OCI-LY7 (cell line): ENCODE measurements at regions not wholly inside any gene's neighbourhood (a gene's known extent, or its start where the extent isn't known, plus 50 kb on each side); places are given as distances from the start of the nearest gene placed in this dataset.
"Not testable (repeated sequence)": the region's sequence is repeated elsewhere in the genome, so short reads cannot be mapped to it uniquely, and the experiment has no call there.

Experiments
- BruUV-seq: library from RNA; stranded (reverse); fragments of 400-500 nt; replicated peaks from 2 replicates; lab custom pipeline; 2021; lab: Mats Ljungman, UMichigan
- CTCF ChIA-PET: fragments of 300-600 bp; sonication (Branson Sonifier 250); formaldehyde crosslinking; loops from one replicate; lab custom pipeline; 2022; ENCODE audit warnings: antibody characterized with exemption; ENCODE audit not compliant: unreplicated experiment; lab: Charles Lee
- POLR2A ChIA-PET: fragments of 300-600 bp; sonication (Branson Sonifier 250); formaldehyde crosslinking; loops from one replicate; lab custom pipeline; 2022; ENCODE audit warnings: antibody characterized with exemption; lab: Charles Lee
- DNase-seq: peaks from one replicate; pipeline ENCODE4 v3.0.0-alpha.2; 2015; ENCODE audit warnings: low spot score
- H2AFZ ChIP-seq: fragments of 200-600 bp; sonication (generic), shearing (Covaris generic); 2 replicates; pipeline ENCODE4 v1.6.1; 2014; ENCODE audit warnings: mild to moderate bottlenecking, antibody characterized with exemption, low read length, moderate library complexity
- H3K27ac ChIP-seq: fragments of 200-600 bp; sonication (generic); 2 replicates; pipeline ENCODE4 v1.5.1; 2014; ENCODE audit warnings: mixed run types, low read depth, mild to moderate bottlenecking, moderate library complexity, low read length, inconsistent platforms; ENCODE audit not compliant: poor library complexity, severe bottlenecking
- H3K36me3 ChIP-seq: fragments of 200-600 bp; sonication (generic); 2 replicates; pipeline ENCODE4 v1.6.1; 2014; ENCODE audit warnings: mild to moderate bottlenecking, antibody characterized with exemption, low read length, moderate library complexity, mixed read lengths; ENCODE audit not compliant: insufficient read depth
- H3K4me1 ChIP-seq: fragments of 200-600 bp; sonication (generic); 2 replicates; pipeline ENCODE4 v1.5.1; 2014; ENCODE audit warnings: mild to moderate bottlenecking, low read length; ENCODE audit not compliant: insufficient read depth, poor library complexity, severe bottlenecking
- H3K4me2 ChIP-seq: fragments of 200-600 bp; sonication (generic); 2 replicates; pipeline ENCODE4 v1.6.1; 2014; ENCODE audit warnings: mild to moderate bottlenecking, low read length
- H3K4me3 ChIP-seq: fragments of 200-600 bp; sonication (generic); 2 replicates; pipeline ENCODE4 v1.5.1; 2014; ENCODE audit warnings: mild to moderate bottlenecking, low read depth, low read length; ENCODE audit not compliant: poor library complexity, severe bottlenecking
- H3K79me2 ChIP-seq: fragments of 200-600 bp; sonication (generic); 2 replicates; pipeline ENCODE4 v1.6.1; 2016; ENCODE audit warnings: low read depth, mild to moderate bottlenecking, low read length, moderate library complexity, mixed read lengths; ENCODE audit not compliant: insufficient read depth
- H3K9me2 ChIP-seq: fragments of 200-600 bp; sonication (generic); 2 replicates; pipeline ENCODE4 v1.6.1; 2016; ENCODE audit warnings: mild to moderate bottlenecking, low read length, mixed read lengths; ENCODE audit not compliant: insufficient read depth
- H3K9me3 ChIP-seq: fragments of 200-600 bp; sonication (generic); 2 replicates; pipeline ENCODE4 v1.6.1; 2014; ENCODE audit warnings: mild to moderate bottlenecking, mixed run types, low read length, mixed read lengths
- H4K20me1 ChIP-seq: fragments of 200-600 bp; sonication (generic); 2 replicates; pipeline ENCODE4 v1.6.1; 2014; ENCODE audit warnings: mild to moderate bottlenecking, antibody characterized with exemption, low read length, moderate library complexity, mixed read lengths; ENCODE audit not compliant: insufficient read depth
- CTCF ChIP-seq: fragments of 200-600 bp; sonication (generic); conservative IDR thresholded peaks from 2 replicates; pipeline ENCODE4 v1.5.1; 2014; ENCODE audit warnings: mild to moderate bottlenecking, antibody characterized with exemption, low read length, moderate library complexity, mixed read lengths
- EZH2phosphoT487 ChIP-seq: fragments of 200-600 bp; sonication (generic); IDR thresholded peaks from 2 replicates; pipeline ENCODE4 v1.6.1; 2018; ENCODE audit warnings: low read depth, borderline replicate concordance, mild to moderate bottlenecking, mixed run types, antibody characterized with exemption, low read length, moderate library complexity, mixed read lengths
- intact Hi-C: fragments of 100-400 bp; cut with micrococcal nuclease; formaldehyde crosslinking; loops from one replicate; pipeline ENCODE4 v1.10.0; 2022; ENCODE audit not compliant: unreplicated experiment

GRCh38 chr5:71925608-71926091 lies 181.6 kb upstream of the MAP1B start:
- no peak for TF ChIP-seq CTCF
- no peak for TF ChIP-seq EZH2phosphoT487
- intact Hi-C loops = no loop called here
- DNase-seq = no peak
- H3K4me2 ChIP-seq = no peak overlapping the region
- ChIA-PET CTCF (interaction anchor here (0.6 kb wide), 1 partner anchor 31 kb away, joined by 3 read pairs; no protein-coding TSS in a partner anchor), POLR2A (no interaction called here)
- no peak overlapping the region for H2AFZ ChIP-seq
- no TSS peak for BruUV-seq
- H3K36me3 ChIP-seq = no peaks in the 10 kb centered on the region
- no peaks in the 10 kb centered on the region for H3K4me1 ChIP-seq
- no peak overlapping the region for H3K27ac ChIP-seq
- H4K20me1 ChIP-seq = no peaks in the 10 kb centered on the region
- H3K79me2 ChIP-seq = no peaks in the 10 kb centered on the region
- no peaks in the 10 kb centered on the region for H3K9me2 ChIP-seq
- no peak overlapping the region for H3K4me3 ChIP-seq
- no peaks in the 10 kb centered on the region for H3K9me3 ChIP-seq

GRCh38 chr5:71929003-71929402 lies 178.3 kb upstream of the MAP1B start:
- Histone ChIP-seq H4K20me1 (no peaks in the 10 kb centered on the region), H3K36me3 (no peaks in the 10 kb centered on the region), H3K9me3 (no peaks in the 10 kb centered on the region), H3K4me1 (no peaks in the 10 kb centered on the region), H3K4me2 (no peak overlapping the region), H3K79me2 (no peaks in the 10 kb centered on the region), H3K27ac (no peak overlapping the region), H2AFZ (no peak overlapping the region), H3K4me3 (no peak overlapping the region), H3K9me2 (no peaks in the 10 kb centered on the region)
- ChIA-PET CTCF (no interaction called here), POLR2A (no interaction called here)
- no TSS peak for BruUV-seq
- TF ChIP-seq EZH2phosphoT487 = no peak
- no peak for TF ChIP-seq CTCF
- DNase-seq = no peak
- intact Hi-C loops = no loop called here

- CTCF ChIA-PET, H3K4me2 ChIP-seq, H3K36me3 ChIP-seq, H3K4me3 ChIP-seq, DNase-seq, H4K20me1 ChIP-seq, H3K9me3 ChIP-seq, H3K27ac ChIP-seq, H3K9me2 ChIP-seq, H2AFZ ChIP-seq, POLR2A ChIA-PET, intact Hi-C loops, BruUV-seq, H3K4me1 ChIP-seq, H3K79me2 ChIP-seq: not testable (repeated sequence)
Observed at GRCh38 chr5:71930554-71930953, 176.7 kb upstream of the MAP1B start.
